ENCODE measurements at regions not wholly inside any gene's neighbourhood (a gene's known extent, or its start where the extent isn't known, plus 50 kb on each side); places are given as distances from the start of the nearest gene placed in this dataset.

DNA sequence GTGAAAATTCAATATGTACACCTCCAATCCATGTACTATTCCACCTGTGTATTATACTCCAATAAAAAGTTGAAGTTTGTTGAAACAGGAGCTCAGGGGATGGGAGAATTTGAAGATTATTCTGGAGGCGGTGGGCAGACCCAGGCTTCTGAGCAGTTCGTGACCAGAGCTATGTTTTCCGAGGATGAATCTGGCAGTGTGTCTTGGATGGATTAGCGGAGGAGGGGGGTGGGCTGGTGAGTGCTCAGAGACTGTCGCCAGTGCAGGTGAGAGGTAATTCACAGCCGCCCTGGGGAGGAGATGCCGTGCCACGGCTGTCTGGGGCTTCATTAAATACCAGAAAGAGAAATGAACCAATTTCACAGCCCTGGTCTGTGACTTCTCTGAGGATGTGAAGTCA lies 283.0 kb upstream of the RTL1 start:
- no peak for DNase-seq (ENCODE audit: low read depth in 2 of 3, low spot score in 2 of 3)

DNA sequence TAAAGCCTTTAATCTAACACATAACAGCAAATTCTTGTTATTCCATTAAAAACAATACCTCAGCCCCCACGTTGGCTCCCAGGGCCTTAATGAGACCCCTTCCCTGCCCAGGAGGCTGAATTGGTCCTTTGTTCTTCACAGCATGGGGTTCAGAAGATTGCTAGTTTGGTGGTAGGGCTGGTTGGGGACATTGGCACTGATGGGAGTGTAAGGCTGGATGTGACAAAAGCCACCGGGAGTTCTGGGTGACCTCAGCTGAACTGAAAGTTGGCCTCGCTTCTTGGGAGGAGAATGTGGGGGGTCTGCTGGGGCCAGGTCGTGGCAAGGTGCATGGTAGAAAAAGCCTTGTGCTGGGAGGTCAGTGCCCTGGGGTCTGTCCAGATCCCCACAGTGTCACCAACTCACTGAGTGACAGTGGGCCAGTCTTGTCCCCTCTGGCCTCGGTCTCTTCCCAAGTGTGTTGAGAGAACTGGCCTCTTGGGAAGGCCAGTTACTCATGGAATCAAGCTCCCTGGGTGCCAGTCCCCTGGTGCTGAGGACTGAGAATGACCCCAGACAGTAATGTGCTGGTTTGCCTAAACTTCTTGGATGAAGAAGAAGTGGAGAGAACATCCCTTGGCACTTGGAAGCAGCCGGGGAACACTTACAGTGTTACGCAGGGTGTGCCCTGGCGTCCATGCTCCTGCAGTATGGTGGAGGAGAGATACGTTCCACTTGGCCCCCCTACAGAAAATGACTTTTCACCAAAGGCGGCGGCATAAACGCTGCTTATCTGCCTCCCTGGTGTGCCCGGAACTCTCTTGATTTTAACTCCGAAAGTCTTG lies 283.7 kb upstream of the RTL1 start:
- no peak for DNase-seq (ENCODE audit: low read depth in 2 of 3, low spot score in 2 of 3)

DNA sequence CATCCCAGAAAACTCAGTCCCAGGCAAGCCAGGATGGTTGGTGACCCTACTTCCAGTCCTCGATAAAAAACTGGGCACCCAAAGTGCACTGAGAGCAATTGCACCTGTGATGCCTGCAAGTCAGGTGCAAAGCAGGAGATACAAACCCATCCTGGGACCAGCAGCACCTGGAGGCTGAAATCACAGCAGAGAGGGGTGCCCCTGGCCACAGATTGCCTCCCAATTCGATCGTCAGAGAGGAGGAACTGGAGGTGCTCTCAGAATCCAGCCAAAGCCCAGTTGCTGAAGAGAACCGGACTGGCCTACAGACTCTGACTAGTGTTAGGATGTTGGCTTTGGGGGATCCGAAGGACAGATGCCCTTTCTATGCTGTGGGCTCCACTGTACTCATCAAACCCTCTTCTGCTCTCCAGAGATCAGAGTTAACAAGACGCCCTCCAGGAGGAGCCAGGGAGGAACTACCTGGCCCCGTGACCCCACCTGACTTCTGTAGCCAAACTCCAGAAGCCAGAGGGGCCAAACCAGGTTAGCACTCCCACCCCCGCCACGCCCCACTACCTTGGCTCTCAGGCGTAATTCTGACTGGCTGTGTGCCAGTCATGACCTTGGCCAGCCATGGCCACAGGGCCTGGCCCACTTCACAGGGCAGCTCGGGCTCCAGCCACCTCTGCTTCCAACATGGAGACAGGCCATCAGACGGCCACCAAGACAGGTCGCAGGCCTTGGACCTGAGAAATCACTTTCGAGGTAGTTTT lies 284.5 kb upstream of the RTL1 start:
- DNase-seq (ENCODE audit: low read depth in 2 of 3, low spot score in 2 of 3), result no peak

DNA sequence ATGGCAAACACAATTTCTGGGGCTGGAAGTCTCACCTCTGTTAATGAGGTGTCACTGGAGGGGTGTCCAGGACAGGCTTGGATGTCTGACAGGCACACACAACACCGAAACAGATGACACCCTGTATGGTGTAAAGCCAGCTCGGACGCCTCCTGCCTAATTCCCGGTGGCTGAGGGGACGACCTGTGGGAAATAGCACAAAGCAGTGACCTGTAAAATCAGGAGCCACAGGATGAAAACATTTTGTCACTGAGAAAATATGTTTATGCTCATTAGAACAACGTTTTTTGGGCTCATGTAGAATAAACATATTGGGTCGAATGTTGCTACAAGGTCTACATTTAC lies 285.0 kb upstream of the RTL1 start:
- no peak for DNase-seq (ENCODE audit: low read depth in 2 of 3, low spot score in 2 of 3)

DNA sequence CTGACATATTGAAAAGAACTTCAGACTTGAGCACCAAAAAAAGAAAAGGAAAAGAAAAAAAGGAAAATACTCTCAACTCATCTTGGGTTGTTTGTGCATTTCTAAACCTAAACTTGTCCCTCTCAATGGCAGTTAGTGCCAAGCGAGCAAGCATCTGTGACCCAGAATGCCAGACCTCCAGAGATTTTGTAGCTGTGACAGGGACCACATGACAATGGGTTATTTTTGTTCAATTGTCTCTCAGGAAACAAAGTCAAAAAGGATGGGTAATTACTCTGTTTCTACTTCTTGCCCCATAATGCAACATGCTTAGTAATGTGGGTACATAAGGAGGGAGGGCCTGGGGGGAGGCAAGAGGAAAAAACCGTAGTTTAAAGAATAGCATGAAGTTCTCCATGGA lies 285.7 kb upstream of the RTL1 start:
- DNase-seq (ENCODE audit: low read depth in 2 of 3, low spot score in 2 of 3), result no peak

DNA sequence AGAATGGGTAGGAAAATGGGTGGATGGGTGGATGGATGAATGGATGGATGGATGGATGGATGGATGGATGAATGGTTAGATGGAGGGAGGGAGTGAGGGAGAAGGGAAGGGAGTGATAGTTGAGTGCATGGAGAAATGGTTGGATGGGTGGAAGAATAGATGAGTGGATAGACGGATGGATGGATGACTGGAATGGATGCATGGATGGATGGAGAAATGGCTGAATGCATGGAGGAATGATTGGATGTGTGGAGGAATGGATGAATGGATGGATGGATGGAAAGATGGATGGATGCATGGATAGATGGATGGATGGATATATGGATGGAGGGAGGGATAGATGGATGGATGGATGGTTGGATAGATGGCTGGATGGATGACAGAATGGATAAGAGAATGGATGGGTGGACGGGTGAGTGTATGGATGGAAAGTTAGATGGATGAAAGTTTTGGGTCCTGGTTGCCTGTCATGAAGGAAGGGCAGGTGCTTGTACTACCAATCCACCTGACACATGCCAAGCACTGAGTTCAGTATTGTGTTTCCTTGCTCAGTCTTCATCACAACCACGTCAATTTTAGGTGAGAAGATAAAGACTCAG lies 286.5 kb upstream of the RTL1 start:
- DNase-seq (ENCODE audit: low read depth in 2 of 3, low spot score in 2 of 3), result no peak

DNA sequence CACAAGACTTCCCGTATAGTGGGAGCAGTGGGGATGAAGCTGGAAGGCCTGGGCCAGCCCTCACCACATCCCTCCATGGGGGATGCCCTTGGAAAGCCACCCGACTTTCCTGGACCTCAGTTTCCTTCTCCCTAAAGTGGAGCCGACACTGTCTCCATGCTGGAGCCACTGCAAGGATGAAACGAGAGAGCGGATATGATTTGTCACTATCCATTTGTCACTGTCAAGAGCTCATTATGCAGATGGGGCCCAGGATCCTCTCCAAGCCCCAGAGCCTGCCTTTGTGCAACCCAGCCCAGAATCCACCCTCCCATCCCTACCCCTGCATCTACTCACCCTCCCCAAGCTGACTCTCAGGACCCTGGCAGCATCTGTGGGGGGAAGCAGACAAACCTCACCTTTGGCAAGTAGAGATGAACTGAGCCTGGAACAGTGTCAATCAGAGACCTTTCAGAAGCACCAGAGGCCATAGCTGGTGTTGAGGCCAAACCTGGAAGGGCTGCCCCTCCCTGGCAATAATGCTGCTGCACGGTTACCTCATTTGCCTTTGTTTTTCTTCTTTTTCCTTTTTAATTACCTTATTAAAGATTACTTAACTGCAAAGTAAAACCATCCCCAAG lies 287.7 kb upstream of the RTL1 start:
- no peak for DNase-seq (ENCODE audit: low read depth in 2 of 3, low spot score in 2 of 3)

DNA sequence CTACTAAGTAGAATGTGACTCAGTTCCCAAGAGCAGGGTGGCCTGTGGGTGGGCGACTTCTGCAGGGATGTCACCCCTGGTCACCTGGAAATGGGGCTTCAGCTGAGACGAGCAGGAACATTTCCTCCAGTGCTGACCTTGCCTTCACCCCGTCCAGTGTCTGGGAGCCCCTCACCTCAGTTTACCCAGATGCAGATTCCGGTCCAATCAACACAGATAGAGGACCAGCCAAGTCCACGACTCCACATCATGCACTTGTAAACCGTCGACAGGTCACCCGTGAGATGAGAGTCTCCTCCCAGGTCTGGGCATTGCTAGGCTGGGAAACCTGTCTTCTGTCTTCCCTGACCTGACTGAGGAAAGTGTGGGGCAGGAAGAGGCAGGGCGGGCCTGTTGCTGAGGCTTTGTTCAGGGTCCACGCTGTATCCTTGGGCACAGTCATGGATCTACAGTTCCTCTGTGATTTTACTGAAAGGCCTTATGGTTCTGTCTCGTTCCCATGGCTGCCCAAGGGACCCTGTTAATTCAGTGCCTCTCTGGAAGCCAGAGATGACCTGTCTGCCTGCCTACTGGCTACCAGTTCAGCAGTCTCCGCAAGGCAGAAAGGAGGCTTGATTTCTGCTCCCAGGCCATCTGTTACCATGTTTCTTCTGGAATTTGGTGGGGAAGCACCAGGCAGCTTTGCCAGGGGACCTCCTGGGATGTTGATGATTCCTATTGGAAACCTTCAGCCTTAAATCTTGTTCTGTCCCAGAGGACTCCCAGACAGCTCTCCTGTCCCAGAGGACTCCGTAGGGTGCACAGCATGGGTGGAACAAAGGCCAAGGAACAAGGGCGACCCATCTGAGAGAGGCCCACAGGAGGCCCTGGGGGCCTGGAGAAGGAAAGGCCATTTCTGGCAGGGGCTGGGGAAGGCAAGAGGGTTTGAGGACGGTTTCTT lies 288.5 kb upstream of the RTL1 start:
- DNase-seq (ENCODE audit: low read depth in 2 of 3, low spot score in 2 of 3), result no peak

DNA sequence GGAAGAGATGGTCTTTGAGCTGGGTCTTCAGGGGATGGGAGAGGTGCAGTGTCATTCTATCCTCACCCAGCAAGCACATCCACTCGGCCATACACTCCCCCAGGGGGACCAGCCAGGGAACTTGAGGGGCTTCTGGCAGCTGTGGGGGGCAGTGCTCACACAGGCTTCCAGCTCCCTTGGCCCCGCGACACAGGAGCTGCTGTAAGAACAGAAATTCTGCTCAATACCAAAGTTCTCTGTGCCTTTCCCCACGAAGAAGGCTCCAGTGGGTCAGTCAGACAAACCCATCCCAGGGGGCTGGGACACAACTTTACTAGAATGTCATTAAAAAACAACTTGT lies 289.1 kb upstream of the RTL1 start:
- no peak for DNase-seq (ENCODE audit: low read depth in 2 of 3, low spot score in 2 of 3)

DNA sequence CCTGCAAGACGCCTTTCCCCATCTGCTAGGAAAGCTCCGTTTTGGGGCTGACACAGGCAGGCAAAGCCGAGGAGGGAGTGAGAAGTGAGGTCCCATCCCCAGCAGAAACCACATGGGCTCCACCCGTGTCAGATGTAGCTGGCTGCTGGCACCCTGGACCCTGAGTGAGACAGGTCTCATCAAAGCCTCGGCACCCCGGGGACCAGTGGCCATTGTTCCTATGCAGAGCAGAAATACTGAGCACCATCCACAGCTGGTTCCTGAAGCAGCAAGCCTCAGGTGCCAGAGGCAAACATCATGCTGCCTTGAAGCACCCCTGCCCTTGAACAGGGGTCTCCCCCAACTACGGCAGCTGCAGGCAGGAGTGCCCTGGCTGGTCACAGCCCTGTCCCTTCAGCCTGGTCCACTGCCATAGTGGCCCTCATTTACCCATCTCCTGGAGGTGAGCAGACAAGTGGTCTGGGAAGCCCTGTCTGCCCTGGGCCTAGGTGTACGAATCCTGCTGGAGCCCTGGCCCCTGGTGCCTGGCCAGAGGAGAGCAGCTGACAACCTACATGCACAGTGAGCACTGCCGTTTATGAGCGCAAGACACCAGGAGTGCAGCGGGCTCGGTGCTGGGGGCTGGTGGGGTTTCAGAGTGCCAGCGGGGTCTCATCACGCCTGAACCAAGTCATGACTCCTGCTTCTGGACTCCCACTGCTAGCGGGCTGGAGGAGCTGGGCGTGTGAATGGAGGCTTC lies 289.8 kb upstream of the RTL1 start:
- no peak for DNase-seq (ENCODE audit: low read depth in 2 of 3, low spot score in 2 of 3)

DNA sequence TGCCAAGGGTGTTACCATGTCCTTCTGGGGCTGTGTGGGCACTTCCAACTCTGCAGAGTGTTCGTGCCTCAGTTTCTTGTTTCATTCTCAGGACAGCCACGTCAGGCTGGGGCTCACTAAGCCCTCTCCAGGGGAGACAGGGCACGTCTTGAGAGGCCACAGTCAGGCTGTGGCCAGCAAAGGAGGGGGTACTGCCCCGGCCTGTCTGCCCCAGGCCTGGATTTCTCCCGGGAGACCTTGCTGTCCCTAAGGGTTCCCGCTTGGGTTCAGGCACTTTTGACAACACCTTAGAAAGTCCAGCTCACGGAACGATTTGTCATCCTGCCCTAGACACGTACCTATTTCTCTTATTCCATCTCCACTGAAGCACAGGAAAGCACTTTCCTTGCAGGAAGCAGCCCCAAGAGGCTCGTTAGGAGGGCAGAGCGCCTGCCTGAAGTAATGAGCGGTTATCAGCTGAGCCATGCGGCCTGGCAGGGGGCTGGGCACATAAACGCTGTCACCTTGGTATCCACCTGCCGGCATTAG lies 290.4 kb upstream of the RTL1 start:
- no peak for DNase-seq (ENCODE audit: low read depth in 2 of 3, low spot score in 2 of 3)

DNA sequence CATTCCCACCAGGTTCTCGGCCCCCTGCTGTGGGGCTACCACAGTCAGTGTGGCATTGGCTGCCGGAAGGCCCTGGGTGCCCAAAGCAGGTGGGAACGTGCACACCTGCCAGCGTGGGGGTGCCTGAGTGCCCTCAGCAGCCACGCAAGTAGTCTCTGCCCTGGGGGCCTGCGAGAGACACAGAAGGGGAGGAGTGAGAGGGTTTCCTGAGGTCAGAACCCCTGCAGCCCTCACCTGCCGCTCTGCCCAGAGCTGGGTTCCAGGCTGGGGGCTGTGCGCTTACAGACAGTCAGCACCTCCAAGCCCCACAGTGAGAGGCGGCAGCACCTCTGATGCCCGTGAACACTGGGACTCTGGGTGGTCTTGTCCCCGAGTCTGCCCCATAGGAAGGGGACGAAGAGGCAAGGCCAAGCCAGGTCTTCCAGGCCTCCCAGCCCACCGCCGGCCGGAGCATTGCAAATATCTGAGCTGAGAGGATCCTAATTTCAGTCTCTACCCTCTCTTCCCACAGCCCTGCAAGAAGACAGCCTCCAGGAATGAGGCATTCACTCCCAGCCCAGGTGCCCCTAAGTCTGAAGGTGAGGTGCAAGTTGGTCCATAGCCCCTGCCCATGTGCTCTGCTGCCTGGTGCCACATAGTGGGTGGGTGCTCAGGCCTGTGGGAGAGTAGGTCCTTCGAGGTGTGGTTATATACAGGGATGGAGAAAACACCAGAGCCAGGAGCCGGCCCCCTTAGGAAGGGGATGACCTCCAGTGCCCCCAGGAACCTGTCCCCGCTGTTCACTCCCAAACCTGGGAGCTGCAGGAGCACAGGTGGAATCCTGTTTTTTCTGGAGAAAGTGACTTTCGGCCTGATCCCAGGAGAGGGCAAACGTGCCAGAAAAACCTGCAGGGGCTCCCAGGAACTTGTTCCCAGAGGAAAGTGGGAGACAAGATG lies 291.1 kb upstream of the RTL1 start:
- no peak for DNase-seq (ENCODE audit: low read depth in 2 of 3, low spot score in 2 of 3)

DNA sequence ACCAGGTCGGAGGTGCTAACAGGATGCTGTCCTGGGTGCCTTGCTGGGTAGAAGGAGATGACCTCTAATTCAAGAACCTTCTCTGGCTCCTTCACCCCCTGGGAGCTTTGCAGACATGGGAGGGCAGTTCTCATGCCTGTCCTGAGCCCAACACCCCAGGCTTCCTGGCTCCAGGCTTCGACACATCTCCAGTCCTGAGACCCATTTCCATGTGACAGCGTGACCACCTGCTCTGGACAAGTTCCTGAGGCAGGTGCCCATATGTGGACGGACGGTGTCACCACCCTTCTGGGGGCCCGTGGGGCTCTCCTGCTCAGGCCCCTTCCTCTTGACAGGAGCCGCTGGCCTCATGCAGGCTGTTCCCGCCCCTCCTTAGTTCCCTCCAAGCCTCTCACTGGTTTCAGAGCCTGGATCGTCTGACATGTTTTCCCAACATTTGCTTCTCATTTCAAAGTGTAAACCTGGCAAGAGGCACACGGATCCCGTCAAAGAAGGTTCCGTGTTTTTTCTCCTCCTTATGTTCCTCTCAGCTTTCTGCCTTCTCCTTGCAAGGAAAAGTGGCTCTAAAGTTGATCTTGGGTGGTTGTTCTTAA lies 291.9 kb upstream of the RTL1 start:
- no peak for DNase-seq (ENCODE audit: low read depth in 2 of 3, low spot score in 2 of 3)

DNA sequence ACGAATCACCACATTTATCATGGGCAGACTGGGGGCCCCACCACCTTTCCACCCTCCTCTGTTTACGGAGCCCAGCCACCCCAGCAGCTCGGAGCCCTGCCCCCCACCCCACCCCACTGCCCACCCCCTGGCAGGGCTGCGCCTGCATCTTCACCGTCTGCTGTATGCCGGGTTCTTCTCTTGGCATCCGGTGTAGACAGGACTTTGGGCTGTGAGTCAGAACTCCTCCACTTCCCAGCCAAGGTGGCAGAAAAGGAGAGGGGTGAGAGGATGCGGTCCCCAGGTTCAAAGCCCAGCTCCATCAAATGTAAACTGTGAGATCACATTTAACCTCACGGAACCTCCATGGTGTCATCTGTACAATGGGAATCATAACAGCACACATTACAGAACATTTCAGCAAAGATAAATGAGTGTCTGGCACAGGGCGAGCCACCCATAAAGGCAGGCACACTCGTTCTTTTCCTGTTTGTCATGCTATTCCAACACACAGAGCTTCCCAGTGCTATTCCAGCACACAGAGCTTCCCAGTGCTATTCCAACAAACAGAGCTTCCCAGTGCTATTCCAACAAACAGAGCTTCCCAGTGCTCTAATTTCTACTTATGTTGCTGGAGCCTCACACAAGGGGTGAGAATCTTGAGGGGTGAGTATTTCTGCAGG lies 292.7 kb upstream of the RTL1 start:
- no peak for DNase-seq (ENCODE audit: low read depth in 2 of 3, low spot score in 2 of 3)

DNA sequence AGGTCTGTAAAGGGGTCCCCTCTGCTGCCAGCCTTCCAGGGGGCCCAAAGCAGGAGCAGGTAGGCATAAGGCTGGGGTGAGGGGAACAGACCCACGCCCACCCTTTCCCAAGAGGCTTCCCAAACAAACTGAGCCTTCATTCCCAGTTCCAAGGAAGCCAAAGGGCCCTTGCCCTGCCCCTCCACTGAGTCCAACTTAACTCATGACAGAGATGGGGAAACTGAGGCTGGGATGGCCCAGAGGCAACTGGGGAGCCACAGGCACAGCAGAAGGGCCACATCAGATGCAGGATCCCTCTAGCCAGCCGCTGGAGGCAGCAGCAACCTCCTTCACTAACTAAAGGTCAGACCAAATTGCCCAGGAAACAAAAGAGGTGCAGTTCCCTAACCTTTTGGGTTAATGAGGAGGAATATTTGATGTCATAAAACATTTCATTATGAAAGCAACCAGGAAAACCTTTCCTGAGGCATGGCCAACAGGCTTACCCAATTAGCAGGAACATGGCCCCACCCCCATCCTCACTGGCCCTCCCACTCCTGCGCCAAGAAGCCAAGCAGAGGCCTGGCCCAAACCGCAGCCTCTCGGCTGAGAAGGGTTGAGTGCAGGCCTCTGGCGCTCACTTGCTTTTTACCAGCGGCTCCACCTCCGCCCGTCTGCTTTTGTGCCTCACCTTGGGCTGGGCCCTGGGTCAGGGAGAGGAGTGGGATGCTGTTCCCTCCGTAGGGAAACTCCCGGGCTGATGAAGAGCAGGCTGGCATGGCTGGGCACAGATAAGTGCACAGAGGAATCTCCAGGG lies 293.5 kb upstream of the RTL1 start:
- DNase-seq (ENCODE audit: low read depth in 2 of 3, low spot score in 2 of 3), result no peak

DNA sequence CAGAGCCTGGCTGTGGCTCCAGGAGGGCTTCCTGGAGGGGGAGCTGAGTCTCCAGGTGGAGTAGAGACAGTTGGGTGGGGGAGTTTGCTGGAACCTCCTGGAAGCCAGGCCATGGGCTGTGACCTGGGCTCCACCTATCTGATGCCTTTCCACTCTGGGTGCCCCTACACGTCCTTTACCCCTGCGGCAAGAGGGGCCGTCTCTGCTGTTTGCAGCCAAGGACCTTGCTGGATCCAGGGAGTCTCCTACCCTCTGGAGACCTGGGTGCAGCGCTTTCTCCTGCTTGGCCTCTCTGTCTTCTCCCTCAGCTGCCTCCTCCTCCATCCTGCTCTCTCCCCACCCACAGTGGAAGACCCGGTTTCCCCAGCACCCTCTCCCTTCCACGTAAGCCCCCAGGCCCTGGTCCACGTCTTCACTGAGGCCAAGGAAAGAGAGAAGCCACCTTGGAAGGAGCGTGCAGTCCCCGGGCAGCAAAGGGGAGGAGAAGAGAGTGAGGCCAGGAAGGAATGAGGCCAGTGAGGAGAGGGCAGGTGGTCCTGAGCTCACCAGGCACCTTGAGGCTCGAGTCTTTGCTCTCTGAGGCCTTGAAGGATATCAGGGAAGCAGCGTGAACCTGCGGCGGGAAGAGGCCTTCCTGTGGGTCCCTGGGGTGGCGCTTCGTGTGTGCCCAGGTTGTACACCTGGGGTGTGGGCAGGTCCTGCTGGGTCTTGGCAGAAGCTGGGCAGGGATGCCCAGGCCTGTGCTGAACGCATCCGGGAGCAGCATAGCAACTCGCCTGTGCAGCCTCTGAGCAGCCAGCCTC lies 294.3 kb upstream of the RTL1 start:
- DNase-seq (ENCODE audit: low read depth in 2 of 3, low spot score in 2 of 3), result no peak
